ENCODE measurements at regions not wholly inside any gene's neighbourhood (a gene's known extent, or its start where the extent isn't known, plus 50 kb on each side); places are given as distances from the start of the nearest gene placed in this dataset.
A peak's percentile ranks its signal among the peaks of the same experiment; 100 is the strongest.

DNA sequence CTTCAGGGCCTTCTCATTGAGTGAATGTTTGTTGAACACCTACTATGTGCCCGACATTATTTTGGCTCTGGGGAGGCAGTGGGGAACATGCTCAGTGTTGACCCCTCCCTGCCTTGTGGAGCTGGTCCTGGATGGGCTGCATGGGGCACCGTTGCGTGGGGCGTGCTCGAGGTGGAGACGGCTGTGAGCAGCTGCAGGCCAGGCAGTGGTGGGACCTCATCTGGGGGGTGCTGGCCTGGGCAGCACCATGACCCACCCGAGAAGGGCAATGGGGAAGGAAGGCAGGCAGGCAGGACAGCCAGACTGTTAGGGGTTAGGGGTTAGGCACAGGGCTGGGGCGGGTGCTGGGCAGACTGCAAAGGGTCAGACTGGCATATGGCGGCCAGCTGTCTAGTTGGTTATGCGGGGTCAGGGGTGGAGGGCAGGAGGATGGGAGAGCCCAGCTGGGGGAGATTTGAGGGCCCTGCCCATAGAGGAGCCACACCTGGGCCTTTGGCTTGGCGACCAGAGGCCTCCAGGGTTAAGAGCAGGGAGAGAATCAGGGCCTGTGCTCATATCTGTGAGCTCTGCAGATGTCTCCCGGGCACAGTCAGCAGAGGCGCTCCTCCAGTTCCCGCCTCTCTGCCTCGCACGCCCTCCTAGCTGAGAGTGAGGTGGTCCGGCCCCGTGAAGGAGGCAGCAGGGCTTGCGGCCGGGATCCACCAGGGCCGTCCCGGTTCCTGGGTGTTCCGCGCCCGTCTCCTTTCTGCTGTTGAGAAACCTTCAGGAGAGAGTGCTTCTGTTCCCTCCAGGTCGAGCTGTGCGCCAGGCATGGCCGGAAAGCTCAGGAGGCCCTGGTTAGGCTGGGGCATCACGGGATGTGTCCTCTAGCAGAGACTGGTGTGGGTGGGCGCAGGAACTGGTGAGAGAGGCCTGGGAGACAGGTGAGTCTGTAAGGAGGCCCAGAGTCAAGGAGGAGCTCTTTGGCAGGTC, 73.3 kb downstream of the RGS12 start:
- no peak overlapping the region for H2AFZ ChIP-seq (ENCODE audit: low read depth, low read length)
- POLR2A ChIA-PET = no interaction called here
- H3K79me2 ChIP-seq (ENCODE audit: control insufficient read depth, insufficient read depth, low read length) = peaks cover 17% of the 10 kb centered on the region
- no TSS peak for BruUV-seq (replicated peaks)
- CTCF ChIA-PET = interaction anchor here (1.0 to 1.6 kb wide), 5 partner anchors 11 to 114 kb away, joined by 3 to 7 read pairs (median 5); no protein-coding TSS in a partner anchor
- no peak overlapping the region for H3K27ac ChIP-seq (ENCODE audit: insufficient read depth, low read depth, low read length)
- no peak overlapping the region for H3K4me2 ChIP-seq (ENCODE audit: insufficient read depth, low read length)
- no peak for TF ChIP-seq GATA2 (IDR thresholded peaks at IDR 0.05; ENCODE audit: insufficient read depth, insufficient read length, low read depth, low read length)
- TF ChIP-seq POLR2A (IDR thresholded peaks at IDR 0.05; ENCODE audit: low read depth, low read length) = no peak
- TF ChIP-seq JUN (IDR thresholded peaks at IDR 0.05; ENCODE audit: borderline replicate concordance, insufficient read depth, insufficient read length, low read depth) = no peak
- no peak for TF ChIP-seq FOS (IDR thresholded peaks at IDR 0.05; ENCODE audit: borderline replicate concordance, insufficient read depth, low read length)
- TF ChIP-seq EZH2 (IDR thresholded peaks at IDR 0.05; ENCODE audit: borderline replicate concordance, low read depth, low read length, severe bottlenecking) = no peak
- TF ChIP-seq MYC (IDR thresholded peaks at IDR 0.05; ENCODE audit: low read depth, low read length) = no peak
- no peak for TF ChIP-seq POLR2AphosphoS5 (IDR thresholded peaks at IDR 0.05; ENCODE audit: insufficient read depth, low read depth, low read length)
- TF ChIP-seq, protein P1, sequence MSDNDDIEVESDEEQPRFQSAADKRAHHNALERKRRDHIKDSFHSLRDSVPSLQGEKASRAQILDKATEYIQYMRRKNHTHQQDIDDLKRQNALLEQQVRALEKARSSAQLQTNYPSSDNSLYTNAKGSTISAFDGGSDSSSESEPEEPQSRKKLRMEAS (IDR thresholded peaks at IDR 0.05; ENCODE audit: insufficient read depth, insufficient read length) = no peak
- TF ChIP-seq, protein P2, sequence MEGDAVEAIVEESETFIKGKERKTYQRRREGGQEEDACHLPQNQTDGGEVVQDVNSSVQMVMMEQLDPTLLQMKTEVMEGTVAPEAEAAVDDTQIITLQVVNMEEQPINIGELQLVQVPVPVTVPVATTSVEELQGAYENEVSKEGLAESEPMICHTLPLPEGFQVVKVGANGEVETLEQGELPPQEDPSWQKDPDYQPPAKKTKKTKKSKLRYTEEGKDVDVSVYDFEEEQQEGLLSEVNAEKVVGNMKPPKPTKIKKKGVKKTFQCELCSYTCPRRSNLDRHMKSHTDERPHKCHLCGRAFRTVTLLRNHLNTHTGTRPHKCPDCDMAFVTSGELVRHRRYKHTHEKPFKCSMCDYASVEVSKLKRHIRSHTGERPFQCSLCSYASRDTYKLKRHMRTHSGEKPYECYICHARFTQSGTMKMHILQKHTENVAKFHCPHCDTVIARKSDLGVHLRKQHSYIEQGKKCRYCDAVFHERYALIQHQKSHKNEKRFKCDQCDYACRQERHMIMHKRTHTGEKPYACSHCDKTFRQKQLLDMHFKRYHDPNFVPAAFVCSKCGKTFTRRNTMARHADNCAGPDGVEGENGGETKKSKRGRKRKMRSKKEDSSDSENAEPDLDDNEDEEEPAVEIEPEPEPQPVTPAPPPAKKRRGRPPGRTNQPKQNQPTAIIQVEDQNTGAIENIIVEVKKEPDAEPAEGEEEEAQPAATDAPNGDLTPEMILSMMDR (IDR thresholded peaks at IDR 0.05; ENCODE audit: extremely low read depth in 1 of 2, insufficient read depth in 1 of 2, low read depth in 1 of 2, low read length in 2 of 2) = no peak
- dilution Hi-C loops (cut with MboI; ENCODE audit: extremely low pct_ligation_motif_present, low sequenced_read_pairs) (no loop called here), intact Hi-C loops (cut with micrococcal nuclease) (no loop called here)
- no peaks in the 10 kb centered on the region for H3K27me3 ChIP-seq (ENCODE audit: control insufficient read depth in 2 of 2, insufficient read depth in 2 of 2, low read length in 2 of 2)
- H3K4me3 ChIP-seq (replicated peaks in 1 of 3; ENCODE audit: insufficient read depth in 1 of 3, low read depth in 1 of 3, low read length in 3 of 3) = no peak overlapping the region
- peaks cover 0 to 2% of the 10 kb centered on the region in 2 experiments for H3K36me3 ChIP-seq (ENCODE audit: control insufficient read depth in 2 of 2, extremely low read depth in 1 of 2, insufficient read depth in 2 of 2, low read length in 2 of 2)
- DNase-seq (ENCODE audit: low read depth, low spot score) (no peak), FAIRE-seq (peak; percentile 4)
- no peaks in the 10 kb centered on the region for H3K9me1 ChIP-seq (replicated peaks; ENCODE audit: control insufficient read depth, extremely low read depth, insufficient read depth, low read length)
- peaks cover 30% of the 10 kb centered on the region for H3K4me1 ChIP-seq (ENCODE audit: control insufficient read depth, extremely low read depth, insufficient read depth, low read length)
- H3K9ac ChIP-seq (replicated peaks; ENCODE audit: extremely low read depth, insufficient read depth, low read length) = no peak overlapping the region
- no peaks in the 10 kb centered on the region for H3K9me3 ChIP-seq (replicated peaks; ENCODE audit: control insufficient read depth, insufficient read depth, low read length)
- no peaks in the 10 kb centered on the region for H4K20me1 ChIP-seq (replicated peaks; ENCODE audit: control insufficient read depth, extremely low read depth, insufficient read depth, low read length)
